Ascending aorta (tissue), 2 donors: ENCODE measurements at regions not wholly inside any gene's neighbourhood (a gene's known extent, or its start where the extent isn't known, plus 50 kb on each side); places are given as distances from the start of the nearest gene placed in this dataset.
A peak's percentile ranks its signal among the peaks of the same experiment; 100 is the strongest.

ENCODE experiments used
- DNase-seq, 2 donors: peaks; one replicate each; pipeline ENCODE4 v3.0.0-alpha.2; 2019; ENCODE audit warnings: low spot score in 2 of 2
- H3K27ac ChIP-seq, 2 donors: fragments of 200-600 bp; sonication (generic); one replicate each; pipeline ENCODE4 v1.5.1; 2016 to 2017; ENCODE audit warnings: mild to moderate bottlenecking in 1 of 2
- H3K27me3 ChIP-seq: fragments of 200-600 bp; sonication (generic); one replicate; pipeline ENCODE4 v1.5.1; 2017
- H3K36me3 ChIP-seq, 2 donors: fragments of 200-600 bp; sonication (generic); one replicate each; pipeline ENCODE4 v1.5.1; 2016
- H3K4me1 ChIP-seq, 2 donors: fragments of 200-600 bp; sonication (generic); one replicate each; pipeline ENCODE4 v1.5.1; 2016 to 2017; ENCODE audit warnings: mild to moderate bottlenecking in 1 of 2
- H3K4me3 ChIP-seq, 2 donors: fragments of 200-600 bp; sonication (generic); one replicate each; pipeline ENCODE4 v1.5.1; 2016 to 2017; ENCODE audit warnings: mild to moderate bottlenecking in 1 of 2
- H3K9me3 ChIP-seq, 2 donors: fragments of 200-600 bp; sonication (generic); one replicate each; pipeline ENCODE4 v1.5.1; 2016
- intact Hi-C: fragments of 100-400 bp; cut with DNase I; formaldehyde crosslinking; loops from one replicate; pipeline ENCODE4 v1.15.1; 2023
- TF ChIP-seq, protein P1 (sequence below), 3 experiments: fragments of 200-600 bp in 2 of 3; fragments of 450-650 bp in 1 of 3; sonication (generic) in 2 of 3; IDR thresholded peaks; one replicate each; pipeline ENCODE4 v1.5.1; 2016 to 2019; ENCODE audit warnings: antibody characterized with exemption in 3 of 3, mild to moderate bottlenecking in 1 of 3, moderate library complexity in 1 of 3

DNA sequence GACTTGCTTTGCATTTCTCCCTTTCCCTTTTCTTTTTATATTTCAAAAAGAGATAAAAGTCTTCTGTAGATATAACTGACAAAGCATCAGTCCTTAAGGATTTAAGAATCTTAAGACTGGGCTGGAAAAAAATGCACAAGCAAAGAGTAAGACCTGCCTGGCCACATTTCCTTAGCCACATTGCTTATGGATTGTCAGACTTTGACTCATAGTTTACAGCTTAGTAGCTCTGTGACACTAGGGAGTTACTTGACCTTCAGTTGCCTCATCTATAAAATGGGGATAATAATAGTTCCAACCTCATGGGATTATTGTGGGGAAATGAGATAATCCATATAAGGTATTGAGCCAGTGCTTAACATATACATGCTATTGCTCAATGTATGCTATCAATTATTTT, 66.4 kb upstream of the STK38L start:
- Histone ChIP-seq H3K4me1 (peaks cover 19 to 34% of the 10 kb centered on the region in 2 donors), H3K27ac (peak overlapping the region; percentile 78 to 95), H3K9me3 (no peaks in the 10 kb centered on the region), H3K27me3 (no peaks in the 10 kb centered on the region), H3K4me3 (no peak overlapping the region), H3K36me3 (no peaks in the 10 kb centered on the region)
- intact Hi-C loops = loop anchor here (2.0 kb wide), 1 partner anchor 15 kb away; no protein-coding TSS in a partner anchor
- TF ChIP-seq, protein P1, sequence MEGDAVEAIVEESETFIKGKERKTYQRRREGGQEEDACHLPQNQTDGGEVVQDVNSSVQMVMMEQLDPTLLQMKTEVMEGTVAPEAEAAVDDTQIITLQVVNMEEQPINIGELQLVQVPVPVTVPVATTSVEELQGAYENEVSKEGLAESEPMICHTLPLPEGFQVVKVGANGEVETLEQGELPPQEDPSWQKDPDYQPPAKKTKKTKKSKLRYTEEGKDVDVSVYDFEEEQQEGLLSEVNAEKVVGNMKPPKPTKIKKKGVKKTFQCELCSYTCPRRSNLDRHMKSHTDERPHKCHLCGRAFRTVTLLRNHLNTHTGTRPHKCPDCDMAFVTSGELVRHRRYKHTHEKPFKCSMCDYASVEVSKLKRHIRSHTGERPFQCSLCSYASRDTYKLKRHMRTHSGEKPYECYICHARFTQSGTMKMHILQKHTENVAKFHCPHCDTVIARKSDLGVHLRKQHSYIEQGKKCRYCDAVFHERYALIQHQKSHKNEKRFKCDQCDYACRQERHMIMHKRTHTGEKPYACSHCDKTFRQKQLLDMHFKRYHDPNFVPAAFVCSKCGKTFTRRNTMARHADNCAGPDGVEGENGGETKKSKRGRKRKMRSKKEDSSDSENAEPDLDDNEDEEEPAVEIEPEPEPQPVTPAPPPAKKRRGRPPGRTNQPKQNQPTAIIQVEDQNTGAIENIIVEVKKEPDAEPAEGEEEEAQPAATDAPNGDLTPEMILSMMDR (IDR thresholded peaks at IDR 0.05) = no peak
- no peak for DNase-seq

DNA sequence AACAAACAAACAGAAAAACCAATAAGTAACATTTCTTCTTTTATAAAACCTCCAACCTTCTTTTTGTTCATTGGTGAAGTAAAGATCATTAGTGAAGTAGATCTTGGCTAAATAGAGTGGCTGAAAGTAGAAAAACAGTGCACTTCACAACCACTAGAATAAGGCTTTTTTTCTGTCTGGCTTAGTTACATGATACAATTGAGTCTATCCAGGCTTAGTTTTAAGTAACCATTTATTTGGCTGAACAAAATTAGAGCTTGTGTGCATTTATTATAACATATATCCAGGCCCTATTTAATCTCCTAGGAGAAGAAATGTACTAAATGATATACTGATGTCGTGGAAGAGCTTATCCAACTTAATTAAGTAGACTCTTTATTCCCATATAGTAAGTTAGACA, 65.8 kb upstream of the STK38L start:
- intact Hi-C loops = loop anchor here (2.0 kb wide), 1 partner anchor 15 kb away; no protein-coding TSS in a partner anchor
- Histone ChIP-seq H3K4me3 (no peak overlapping the region), H3K27me3 (no peaks in the 10 kb centered on the region), H3K27ac (peak overlapping the region; percentile 78 to 95), H3K9me3 (no peaks in the 10 kb centered on the region), H3K4me1 (peaks cover 19 to 34% of the 10 kb centered on the region in 2 donors), H3K36me3 (no peaks in the 10 kb centered on the region)
- TF ChIP-seq, protein P1 (IDR thresholded peaks at IDR 0.05) = no peak
- no peak for DNase-seq

DNA sequence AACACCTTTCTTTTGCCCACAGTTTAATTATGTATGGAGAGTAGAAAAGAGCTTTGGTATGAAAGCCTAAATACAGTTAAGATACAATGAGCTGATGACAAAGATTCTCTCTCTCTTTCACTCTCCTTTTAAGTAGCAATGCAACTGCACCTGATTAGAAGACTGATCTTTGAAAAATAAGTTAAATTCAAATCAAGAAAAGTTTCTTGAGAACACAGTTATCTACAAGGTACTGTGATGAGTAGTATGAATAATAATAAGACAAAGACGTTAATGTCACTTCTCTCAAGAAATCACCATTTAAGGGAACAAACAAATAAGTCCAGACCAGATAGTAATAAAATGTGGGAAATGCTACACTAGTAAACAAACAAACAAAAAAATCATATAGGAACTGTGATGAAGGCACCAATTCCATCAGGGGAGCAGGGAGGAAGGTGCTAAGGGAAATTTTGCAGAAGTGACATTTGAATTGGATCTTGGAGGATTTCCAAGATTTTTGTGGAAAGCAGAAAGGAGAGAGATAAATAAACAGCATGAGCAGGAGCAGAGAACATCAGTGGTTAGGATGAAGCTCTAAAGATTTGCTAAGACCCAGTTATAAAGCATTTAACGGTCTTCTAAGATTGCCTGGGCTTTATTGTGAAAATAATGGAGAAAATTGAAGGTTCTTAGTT, 65.2 kb upstream of the STK38L start:
- peak overlapping the region; percentile 78 to 95 for H3K27ac ChIP-seq
- TF ChIP-seq, protein P1 (IDR thresholded peaks at IDR 0.05) = no peak
- no peak for DNase-seq
- no peaks in the 10 kb centered on the region for H3K36me3 ChIP-seq
- intact Hi-C loops = loop anchor here (1.0 to 2.0 kb wide), 2 partner anchors 14 to 65 kb away; partner anchors contain the start of gene STK38L
- no peaks in the 10 kb centered on the region for H3K9me3 ChIP-seq
- no peaks in the 10 kb centered on the region for H3K27me3 ChIP-seq
- peak overlapping the region in 1 of 2 donors; percentile 31 for H3K4me3 ChIP-seq
- peaks cover 19 to 34% of the 10 kb centered on the region in 2 donors for H3K4me1 ChIP-seq

DNA sequence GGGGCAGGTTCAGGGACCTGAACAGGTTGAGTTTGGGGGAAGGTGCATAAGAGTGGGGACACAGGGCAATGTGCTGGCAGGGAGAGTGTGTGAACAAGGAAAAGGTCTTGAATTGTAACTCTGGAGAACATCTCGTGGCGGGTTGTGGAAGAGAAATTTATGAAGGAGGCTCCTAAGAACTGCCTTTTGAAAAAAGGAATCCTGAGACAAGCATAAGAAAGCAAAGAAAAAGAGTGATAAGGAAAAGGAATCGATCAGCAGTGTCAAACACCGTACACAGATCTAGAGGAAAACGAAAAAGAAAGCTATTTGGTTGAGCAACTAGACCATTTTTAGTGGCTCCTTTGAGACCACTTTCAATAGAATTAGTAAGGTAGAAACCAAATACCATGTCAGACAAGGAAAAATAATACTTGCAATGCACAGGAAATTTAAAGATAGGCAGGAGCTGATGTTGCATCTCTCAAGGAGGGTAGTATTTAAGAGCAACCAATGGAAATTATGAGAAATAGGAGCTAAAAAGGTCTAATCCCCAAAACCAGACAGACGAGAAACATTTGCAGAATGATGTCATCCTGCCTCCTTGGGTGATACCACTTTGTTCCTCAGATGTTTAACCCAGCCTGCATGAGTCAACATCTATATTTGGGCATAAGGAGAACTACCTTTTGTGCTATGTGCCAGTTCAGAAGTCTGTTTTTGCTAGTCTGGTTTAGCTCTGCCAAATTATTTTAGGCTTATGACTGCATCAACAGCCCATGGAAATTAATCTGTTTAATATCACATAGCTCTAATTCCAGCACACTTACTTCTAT, 64.5 kb upstream of the STK38L start:
- Histone ChIP-seq H3K9me3 (no peaks in the 10 kb centered on the region), H3K27me3 (no peaks in the 10 kb centered on the region), H3K27ac (peak overlapping the region; percentile 92 to 95), H3K36me3 (no peaks in the 10 kb centered on the region), H3K4me3 (peak overlapping the region in 1 of 2 donors; percentile 31), H3K4me1 (peaks cover 19 to 34% of the 10 kb centered on the region in 2 donors)
- no peak for DNase-seq
- TF ChIP-seq, protein P1 (IDR thresholded peaks at IDR 0.05) = no peak
- intact Hi-C loops = loop anchor here (1.0 to 10.0 kb wide), 4 partner anchors 13 to 445 kb away; partner anchors contain the start of gene STK38L

DNA sequence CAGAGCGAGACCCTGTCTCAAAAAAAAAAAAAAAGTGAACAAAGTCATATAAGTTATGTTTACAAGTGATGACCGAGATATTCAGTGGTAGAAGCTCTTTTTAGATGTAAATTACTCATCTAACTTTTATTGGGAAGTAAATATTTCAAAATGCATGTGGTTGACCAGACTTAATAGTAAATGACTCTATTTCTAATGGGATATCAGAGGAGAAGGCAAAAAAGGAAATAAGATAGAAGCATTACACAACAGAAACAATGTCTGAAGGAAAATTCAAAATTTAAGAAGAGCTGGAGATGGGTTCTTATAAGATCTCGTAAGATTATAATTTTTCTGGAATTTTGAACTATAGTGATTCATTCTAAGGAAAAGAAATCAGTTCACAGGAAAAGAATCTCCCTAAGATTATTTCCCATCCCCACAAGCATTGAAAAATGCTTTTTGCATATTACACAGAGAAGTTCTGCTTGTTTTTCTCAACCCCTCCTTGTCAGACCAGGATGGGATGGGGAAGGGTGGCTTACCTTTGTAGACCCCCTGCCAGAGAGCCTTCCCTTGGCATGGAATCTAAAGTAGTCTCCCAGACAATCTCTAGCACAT, 63.1 kb upstream of the STK38L start:
- intact Hi-C loops = loop anchor here (1.0 to 10.0 kb wide), 2 partner anchors 15 to 444 kb away; no protein-coding TSS in a partner anchor
- Histone ChIP-seq H3K9me3 (no peaks in the 10 kb centered on the region), H3K27me3 (no peaks in the 10 kb centered on the region), H3K4me3 (no peak overlapping the region), H3K4me1 (peaks cover 19 to 43% of the 10 kb centered on the region in 2 donors), H3K27ac (peak overlapping the region; percentile 92 to 95), H3K36me3 (no peaks in the 10 kb centered on the region)
- DNase-seq = no peak
- TF ChIP-seq, protein P1 (IDR thresholded peaks at IDR 0.05) = no peak
